Caco-2 (cell line): ENCODE measurements at regions not wholly inside any gene's neighbourhood (a gene's known extent, or its start where the extent isn't known, plus 50 kb on each side); places are given as distances from the start of the nearest gene placed in this dataset.
"Not testable (repeated sequence)": the region's sequence is repeated elsewhere in the genome, so short reads cannot be mapped to it uniquely, and the experiment has no call there.

Experiments
- BruUV-seq: library from RNA; stranded (reverse); fragments of 400-500 nt; replicated peaks from 2 replicates; lab custom pipeline; 2021; lab: Mats Ljungman, UMichigan
- CTCF ChIA-PET: fragments of 300-600 bp; sonication (Branson Sonifier 250); formaldehyde crosslinking; loops from one replicate; lab custom pipeline; 2022; ENCODE audit warnings: antibody characterized with exemption; lab: Charles Lee
- POLR2A ChIA-PET: fragments of 300-600 bp; sonication (Branson Sonifier 250); formaldehyde crosslinking; loops from one replicate; lab custom pipeline; 2022; ENCODE audit warnings: antibody characterized with exemption; lab: Charles Lee
- DNase-seq, 2 experiments: peaks; one replicate each; pipeline versions ENCODE4 v3.0.0 to v3.0.0-alpha.2; 2020 to 2022
- H3K27me3 ChIP-seq: replicated peaks from 2 replicates; pipeline ENCODE4 v1.6.0; 2011; ENCODE audit warnings: low read length; ENCODE audit not compliant: control insufficient read depth, insufficient read depth
- H3K36me3 ChIP-seq: 2 replicates; pipeline ENCODE4 v1.5.1; 2011; ENCODE audit warnings: low read length; ENCODE audit not compliant: control insufficient read depth, insufficient read depth
- H3K4me1 ChIP-seq: fragments of 250-450 bp; sonication (Bioruptor Pico); 2 replicates; pipeline ENCODE4 v1.5.1; 2020; ENCODE audit warnings: mild to moderate bottlenecking
- H3K4me3 ChIP-seq: 2 replicates; pipeline ENCODE4 v1.5.1; 2011; ENCODE audit warnings: low read depth, mild to moderate bottlenecking, control low read depth, low read length
- H3K9me3 ChIP-seq: fragments of 250-450 bp; sonication (Bioruptor Pico); 2 replicates; pipeline ENCODE4 v1.5.1; 2020; ENCODE audit warnings: mild to moderate bottlenecking, moderate library complexity
- H3K27ac Mint-ChIP-seq: one replicate; pipeline ENCODE4 v1.8.0; 2022; ENCODE audit warnings: mixed read lengths; ENCODE audit not compliant: unreplicated experiment
- H3K27me3 Mint-ChIP-seq: one replicate; pipeline ENCODE4 v1.8.0; 2022; ENCODE audit warnings: mixed read lengths; ENCODE audit not compliant: insufficient read depth, unreplicated experiment
- H3K36me3 Mint-ChIP-seq: one replicate; pipeline ENCODE4 v1.8.0; 2022; ENCODE audit warnings: mild to moderate bottlenecking, mixed read lengths; ENCODE audit not compliant: insufficient read depth, unreplicated experiment
- H3K4me1 Mint-ChIP-seq: one replicate; pipeline ENCODE4 v1.8.0; 2022; ENCODE audit warnings: low read depth, mixed read lengths; ENCODE audit not compliant: unreplicated experiment
- H3K4me3 Mint-ChIP-seq: one replicate; pipeline ENCODE4 v1.8.0; 2022; ENCODE audit warnings: mild to moderate bottlenecking, moderate library complexity, mixed read lengths; ENCODE audit not compliant: unreplicated experiment
- H3K9me3 Mint-ChIP-seq: one replicate; pipeline ENCODE4 v1.8.0; 2022; ENCODE audit warnings: mixed read lengths; ENCODE audit not compliant: unreplicated experiment
- intact Hi-C: fragments of 100-400 bp; cut with micrococcal nuclease; formaldehyde crosslinking; loops from one replicate; pipeline ENCODE4 v1.10.0; 2022; ENCODE audit not compliant: unreplicated experiment
- TF ChIP-seq, protein P1 (sequence below), 2 experiments: fragments of 200-600 bp in 1 of 2; IDR thresholded peaks; 1 replicate in 1 of 2; 2 replicates in 1 of 2; pipeline versions ENCODE4 v1.5.1 to v1.8.0; 2011 to 2022; ENCODE audit warnings: antibody characterized with exemption in 1 of 2, control low read depth in 1 of 2, inconsistent platforms in 1 of 2, low read depth in 1 of 2, low read length in 1 of 2, mild to moderate bottlenecking in 1 of 2, moderate library complexity in 1 of 2; ENCODE audit not compliant: insufficient read depth in 1 of 2, severe bottlenecking in 1 of 2, unreplicated experiment in 1 of 2

DNA sequence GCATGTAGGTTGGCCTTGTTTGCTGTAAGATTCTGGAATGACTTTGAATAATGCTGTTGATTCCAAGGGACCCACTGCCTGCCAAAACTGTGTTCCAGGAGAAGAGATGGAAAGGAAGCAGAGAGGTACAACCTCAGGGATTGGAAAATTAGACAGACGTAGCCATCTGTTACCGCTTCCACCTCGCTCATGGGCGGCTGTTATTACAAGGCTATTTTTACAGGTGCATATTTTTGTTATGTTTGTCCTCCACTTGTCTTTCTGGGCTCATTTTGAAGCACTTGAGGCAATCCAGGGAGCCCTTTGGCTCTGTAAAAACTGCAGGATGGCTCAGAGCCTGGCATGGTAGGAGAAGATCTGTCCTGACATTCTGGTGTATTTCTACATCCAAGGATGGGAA lies 276.4 kb upstream of the TMTC4 start:
- H3K36me3 ChIP-seq = no peaks in the 10 kb centered on the region
- peaks cover 5% of the 10 kb centered on the region for H3K9me3 Mint-ChIP-seq
- ChIA-PET CTCF (no interaction called here), POLR2A (no interaction called here)
- H3K36me3 Mint-ChIP-seq = no peaks in the 10 kb centered on the region
- TF ChIP-seq, protein P1, sequence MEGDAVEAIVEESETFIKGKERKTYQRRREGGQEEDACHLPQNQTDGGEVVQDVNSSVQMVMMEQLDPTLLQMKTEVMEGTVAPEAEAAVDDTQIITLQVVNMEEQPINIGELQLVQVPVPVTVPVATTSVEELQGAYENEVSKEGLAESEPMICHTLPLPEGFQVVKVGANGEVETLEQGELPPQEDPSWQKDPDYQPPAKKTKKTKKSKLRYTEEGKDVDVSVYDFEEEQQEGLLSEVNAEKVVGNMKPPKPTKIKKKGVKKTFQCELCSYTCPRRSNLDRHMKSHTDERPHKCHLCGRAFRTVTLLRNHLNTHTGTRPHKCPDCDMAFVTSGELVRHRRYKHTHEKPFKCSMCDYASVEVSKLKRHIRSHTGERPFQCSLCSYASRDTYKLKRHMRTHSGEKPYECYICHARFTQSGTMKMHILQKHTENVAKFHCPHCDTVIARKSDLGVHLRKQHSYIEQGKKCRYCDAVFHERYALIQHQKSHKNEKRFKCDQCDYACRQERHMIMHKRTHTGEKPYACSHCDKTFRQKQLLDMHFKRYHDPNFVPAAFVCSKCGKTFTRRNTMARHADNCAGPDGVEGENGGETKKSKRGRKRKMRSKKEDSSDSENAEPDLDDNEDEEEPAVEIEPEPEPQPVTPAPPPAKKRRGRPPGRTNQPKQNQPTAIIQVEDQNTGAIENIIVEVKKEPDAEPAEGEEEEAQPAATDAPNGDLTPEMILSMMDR (IDR thresholded peaks at IDR 0.05; ENCODE audit: insufficient read depth in 1 of 2, low read depth in 1 of 2, low read length in 1 of 2, severe bottlenecking in 1 of 2, unreplicated experiment in 1 of 2) = no peak
- no peak overlapping the region for H3K4me3 ChIP-seq
- no peaks in the 10 kb centered on the region for H3K4me1 Mint-ChIP-seq
- no peak for DNase-seq
- H3K4me3 Mint-ChIP-seq = no peak overlapping the region
- peaks cover 32% of the 10 kb centered on the region for H3K27me3 Mint-ChIP-seq
- intact Hi-C loops = no loop called here
- H3K9me3 ChIP-seq = no peaks in the 10 kb centered on the region
- no peaks in the 10 kb centered on the region for H3K4me1 ChIP-seq
- no peak overlapping the region for H3K27ac Mint-ChIP-seq
- BruUV-seq = no TSS peak
- no peaks in the 10 kb centered on the region for H3K27me3 ChIP-seq

DNA sequence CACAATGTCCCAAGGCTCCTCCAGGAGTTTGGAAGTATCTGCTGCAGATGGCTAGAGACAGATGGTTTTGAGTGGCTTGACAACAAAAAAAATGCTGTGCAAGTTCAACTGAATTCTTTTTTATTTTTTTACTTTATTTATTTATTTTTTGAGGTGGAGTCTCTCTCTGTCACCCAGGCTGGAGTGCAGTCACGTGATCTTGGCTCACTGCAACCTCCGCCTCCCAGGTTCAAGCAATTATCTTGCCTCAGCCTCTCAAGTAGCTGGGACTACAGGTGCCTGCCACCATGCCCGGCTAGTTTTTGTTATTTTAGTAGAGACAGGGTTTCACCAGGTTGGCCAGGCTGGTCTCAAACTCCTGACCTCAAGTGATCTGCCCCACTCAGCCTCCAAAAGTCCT lies 274.3 kb upstream of the TMTC4 start:
- H3K36me3 ChIP-seq, H3K27ac Mint-ChIP-seq, H3K4me3 ChIP-seq, CTCF ChIA-PET, H3K4me3 Mint-ChIP-seq, intact Hi-C loops, H3K9me3 ChIP-seq, POLR2A ChIA-PET, DNase-seq, BruUV-seq, H3K27me3 ChIP-seq, H3K36me3 Mint-ChIP-seq, H3K4me1 ChIP-seq, H3K4me1 Mint-ChIP-seq: not testable (repeated sequence)
- H3K9me3 Mint-ChIP-seq = peaks cover 12% of the 10 kb centered on the region
- peaks cover 35% of the 10 kb centered on the region for H3K27me3 Mint-ChIP-seq

- Mint-ChIP-seq H3K36me3 (no peaks in the 10 kb centered on the region), H3K27me3 (peaks cover 31% of the 10 kb centered on the region), H3K4me1 (no peaks in the 10 kb centered on the region), H3K27ac (no peak overlapping the region), H3K4me3 (no peak overlapping the region), H3K9me3 (peaks cover 12% of the 10 kb centered on the region)
- no peaks in the 10 kb centered on the region for H3K4me1 ChIP-seq
- DNase-seq = no peak
- CTCF ChIA-PET = no interaction called here
- no TSS peak for BruUV-seq
- H3K9me3 ChIP-seq = no peaks in the 10 kb centered on the region; the same call in 1 of the 2 replicates
- H3K36me3 ChIP-seq = no peaks in the 10 kb centered on the region
- intact Hi-C loops = no loop called here
- POLR2A ChIA-PET = no interaction called here
- no peak overlapping the region for H3K4me3 ChIP-seq
- H3K27me3 ChIP-seq = no peaks in the 10 kb centered on the region
- TF ChIP-seq, protein P1 (IDR thresholded peaks at IDR 0.05; ENCODE audit: insufficient read depth in 1 of 2, low read depth in 1 of 2, low read length in 1 of 2, severe bottlenecking in 1 of 2, unreplicated experiment in 1 of 2) = no peak
Measured at GRCh38 chr13:100946588-100946987, 272.0 kb upstream of the TMTC4 start.
